SK-N-SH treated with all-trans-retinoic acid at 6 μM for 48 hours (cell line): ENCODE measurements at regions not wholly inside any gene's neighbourhood (a gene's known extent, or its start where the extent isn't known, plus 50 kb on each side); places are given as distances from the start of the nearest gene placed in this dataset.

Experiments
- ATAC-seq: fragments of 200-7000 bp; cut with Tn5 transposase; 3 replicates; pipeline ENCODE4 v1.9.1; 2020; ENCODE audit warnings: mild to moderate bottlenecking, moderate library complexity
- ARNTL ChIP-seq: fragments of 450-650 bp; formaldehyde crosslinking; IDR thresholded peaks from 2 replicates; pipeline ENCODE4 v1.5.0; 2020; ENCODE audit warnings: low read depth, mild to moderate bottlenecking, moderate library complexity, borderline replicate concordance
- BACH2 ChIP-seq: fragments of 250-450 bp; sonication (Bioruptor Pico); IDR thresholded peaks from 2 replicates; pipeline ENCODE4 v1.9.0; 2021; ENCODE audit warnings: mild to moderate bottlenecking, borderline replicate concordance
- CREB5 ChIP-seq: fragments of 250-450 bp; sonication (Bioruptor Pico); IDR thresholded peaks from 2 replicates; pipeline ENCODE4 v1.5.1; 2020; ENCODE audit warnings: low read depth, mild to moderate bottlenecking, moderate library complexity
- CSRNP3 ChIP-seq: fragments of 250-450 bp; sonication (Bioruptor Pico); IDR thresholded peaks from 2 replicates; pipeline ENCODE4 v1.5.1; 2021; ENCODE audit warnings: mild to moderate bottlenecking, moderate library complexity
- ESRRG ChIP-seq: fragments of 250-450 bp; sonication (Bioruptor Pico); IDR thresholded peaks from 2 replicates; pipeline ENCODE4 v1.6.1; 2021; ENCODE audit warnings: mild to moderate bottlenecking
- GLIS3 ChIP-seq: fragments of 250-450 bp; sonication (Bioruptor Pico); IDR thresholded peaks from 2 replicates; pipeline ENCODE4 v1.5.0; 2020; ENCODE audit warnings: mild to moderate bottlenecking, moderate library complexity
- ISL1 ChIP-seq: fragments of 250-450 bp; sonication (Bioruptor Pico); IDR thresholded peaks from 2 replicates; pipeline ENCODE4 v2.1.2; 2022; ENCODE audit warnings: mild to moderate bottlenecking, moderate library complexity
- OSR1 ChIP-seq: fragments of 250-450 bp; sonication (Bioruptor Pico); IDR thresholded peaks from 2 replicates; pipeline ENCODE4 v1.8.0; 2022; ENCODE audit warnings: moderate library complexity, mild to moderate bottlenecking, inconsistent platforms
- PATZ1 ChIP-seq: fragments of 250-450 bp; sonication (Bioruptor Pico); IDR thresholded peaks from 2 replicates; pipeline ENCODE4 v1.8.0; 2020; ENCODE audit warnings: mild to moderate bottlenecking, moderate library complexity, borderline replicate concordance
- POU6F1 ChIP-seq: fragments of 250-450 bp; sonication (Bioruptor Pico); IDR thresholded peaks from 2 replicates; pipeline ENCODE4 v1.8.0; 2021; ENCODE audit warnings: low read depth, mild to moderate bottlenecking, moderate library complexity, borderline replicate concordance
- PPARA ChIP-seq: fragments of 250-450 bp; sonication (Bioruptor Pico); IDR thresholded peaks from 2 replicates; pipeline ENCODE4 v1.5.0; 2020; ENCODE audit warnings: mild to moderate bottlenecking, borderline replicate concordance
- RARB ChIP-seq: fragments of 250-450 bp; sonication (Bioruptor Pico); IDR thresholded peaks from 2 replicates; pipeline ENCODE4 v1.8.0; 2021; ENCODE audit warnings: mild to moderate bottlenecking, moderate library complexity
- SNAI2 ChIP-seq: fragments of 250-450 bp; sonication (Bioruptor Pico); IDR thresholded peaks from 2 replicates; pipeline ENCODE4 v1.5.0; 2020; ENCODE audit warnings: mild to moderate bottlenecking, moderate library complexity
- TCF4 ChIP-seq: fragments of 250-450 bp; sonication (Bioruptor Pico); IDR thresholded peaks from 2 replicates; pipeline ENCODE4 v1.8.0; 2021; ENCODE audit warnings: mild to moderate bottlenecking, moderate library complexity, borderline replicate concordance
- TOX ChIP-seq: fragments of 250-450 bp; sonication (Bioruptor Pico); IDR thresholded peaks from 2 replicates; pipeline ENCODE4 v1.8.0; 2021; ENCODE audit warnings: mild to moderate bottlenecking, moderate library complexity, borderline replicate concordance
- TSHZ2 ChIP-seq: fragments of 250-450 bp; sonication (Bioruptor Pico); IDR thresholded peaks from 2 replicates; pipeline ENCODE4 v1.5.0; 2020; ENCODE audit warnings: mild to moderate bottlenecking, moderate library complexity
- ZC3H10 ChIP-seq: fragments of 250-450 bp; sonication (Bioruptor Pico); IDR thresholded peaks from 2 replicates; pipeline ENCODE4 v1.5.1; 2021; ENCODE audit warnings: mild to moderate bottlenecking, moderate library complexity
- ZFP3 ChIP-seq: fragments of 250-450 bp; sonication (Bioruptor Pico); IDR thresholded peaks from 2 replicates; pipeline ENCODE4 v1.5.0; 2020; ENCODE audit warnings: mild to moderate bottlenecking, moderate library complexity
- ZFP30 ChIP-seq: fragments of 450-650 bp; formaldehyde crosslinking; IDR thresholded peaks from 2 replicates; pipeline ENCODE4 v1.5.0; 2022; ENCODE audit warnings: mild to moderate bottlenecking, moderate library complexity
- ZNF565 ChIP-seq: fragments of 450-650 bp; formaldehyde crosslinking; conservative IDR thresholded peaks from 2 replicates; pipeline ENCODE4 v1.5.0; 2020; ENCODE audit warnings: low read depth, mild to moderate bottlenecking, moderate library complexity
- ZNF70 ChIP-seq: fragments of 450-650 bp; formaldehyde crosslinking; IDR thresholded peaks from 2 replicates; pipeline ENCODE4 v1.5.0; 2020; ENCODE audit warnings: mild to moderate bottlenecking, moderate library complexity
- ZNF8 ChIP-seq: fragments of 450-650 bp; formaldehyde crosslinking; IDR thresholded peaks from 2 replicates; pipeline ENCODE4 v1.5.0; 2020; ENCODE audit warnings: mild to moderate bottlenecking, moderate library complexity

- ATAC-seq: no peak
These were observed 83.7 kb downstream of the FAT3 start for GRCh38 chr11:92308366-92308765.

GRCh38 chr11:92311616-92312449 is 87.2 kb downstream of the FAT3 start:
- no peak for ATAC-seq
- no peak for TF ChIP-seq RARB (CRISPR knock-in tag)
- TF ChIP-seq ZC3H10 (CRISPR knock-in tag): no peak
- TF ChIP-seq TOX (CRISPR knock-in tag): no peak
- TF ChIP-seq SNAI2: no peak
- no peak for TF ChIP-seq BACH2 (CRISPR knock-in tag)
- no peak for TF ChIP-seq ZNF70 (CRISPR knock-in tag)
- no peak for TF ChIP-seq CSRNP3 (CRISPR knock-in tag)
- TF ChIP-seq PATZ1 (CRISPR knock-in tag): no peak
- TF ChIP-seq ESRRG (CRISPR knock-in tag): no peak
- TF ChIP-seq TCF4: no peak
- no peak for TF ChIP-seq ISL1 (CRISPR knock-in tag)

More at GRCh38 chr11:92308366-92308765, 83.7 kb downstream of the FAT3 start:
- TF ChIP-seq SNAI2: no peak
- no peak for TF ChIP-seq ISL1 (CRISPR knock-in tag)
- no peak for TF ChIP-seq ZNF565 (CRISPR knock-in tag)
- TF ChIP-seq ARNTL: no peak
- TF ChIP-seq ZFP30 (CRISPR knock-in tag): no peak
- no peak for TF ChIP-seq CREB5 (CRISPR knock-in tag)
- no peak for TF ChIP-seq PPARA (CRISPR knock-in tag)
- TF ChIP-seq ZFP3 (CRISPR knock-in tag): no peak
- no peak for TF ChIP-seq TCF4
- no peak for TF ChIP-seq PATZ1 (CRISPR knock-in tag)
- TF ChIP-seq ZNF70 (CRISPR knock-in tag): no peak
- no peak for TF ChIP-seq BACH2 (CRISPR knock-in tag)
- TF ChIP-seq ZC3H10 (CRISPR knock-in tag): no peak
- TF ChIP-seq POU6F1 (CRISPR knock-in tag): no peak
- TF ChIP-seq GLIS3 (CRISPR knock-in tag): no peak
- no peak for TF ChIP-seq OSR1
- no peak for TF ChIP-seq ESRRG (CRISPR knock-in tag)
- TF ChIP-seq TSHZ2 (CRISPR knock-in tag): no peak
- TF ChIP-seq ZNF8 (CRISPR knock-in tag): no peak
